H1 (cell line): ENCODE measurements at regions not wholly inside any gene's neighbourhood (a gene's known extent, or its start where the extent isn't known, plus 50 kb on each side); places are given as distances from the start of the nearest gene placed in this dataset.

Source experiments
- CTCF ChIA-PET: fragments of 300-600 bp; sonication (Branson Sonifier 250); formaldehyde crosslinking; loops from one replicate; lab custom pipeline; 2021; ENCODE audit not compliant: partially characterized antibody; lab: Charles Lee
- POLR2A ChIA-PET: fragments of 300-600 bp; sonication (Branson Sonifier 250); formaldehyde crosslinking; loops from one replicate; lab custom pipeline; 2021; ENCODE audit warnings: inconsistent platforms; ENCODE audit not compliant: partially characterized antibody; lab: Charles Lee
- DNase-seq, 2 experiments: peaks; one replicate each; pipeline versions ENCODE4 v3.0.0 to v3.0.0-alpha.2; 2010 to 2022; ENCODE audit warnings: low spot score in 2 of 2, low read depth in 1 of 2, mixed read lengths in 1 of 2
- FAIRE-seq: peaks from 2 replicates; lab custom pipeline; 2011; peaks lifted over from hg19 to GRCh38; lab: Jason Lieb, UNC
- H2AFZ ChIP-seq: 2 replicates; pipeline ENCODE4 v1.8.1; 2012; ENCODE audit warnings: low read length, inconsistent platforms
- H2AK5ac ChIP-seq: 2 replicates; pipeline ENCODE4 v1.6.1; 2013; ENCODE audit warnings: low read depth, low read length
- H2BK120ac ChIP-seq: replicated peaks from 2 replicates; pipeline ENCODE3; 2013; ENCODE audit warnings: low read depth, low read length, inconsistent platforms
- H2BK12ac ChIP-seq: 2 replicates; pipeline ENCODE4 v1.6.1; 2013; ENCODE audit warnings: low read depth, low read length
- H2BK15ac ChIP-seq: 2 replicates; pipeline ENCODE4 v1.6.1; 2013; ENCODE audit warnings: low read length
- H2BK20ac ChIP-seq: 2 replicates; pipeline ENCODE4 v1.6.1; 2013; ENCODE audit warnings: low read length
- H2BK5ac ChIP-seq: 2 replicates; pipeline ENCODE4 v1.6.1; 2013; ENCODE audit warnings: low read depth, low read length
- H3K14ac ChIP-seq: 2 replicates; pipeline ENCODE4 v1.6.1; 2013; ENCODE audit warnings: inconsistent platforms; ENCODE audit not compliant: insufficient read length
- H3K18ac ChIP-seq: 2 replicates; pipeline ENCODE4 v1.6.1; 2013; ENCODE audit warnings: low read length; ENCODE audit errors: extremely low read depth
- H3K23ac ChIP-seq: 2 replicates; pipeline ENCODE4 v1.6.1; 2013; ENCODE audit warnings: inconsistent platforms; ENCODE audit not compliant: insufficient read length
- H3K23me2 ChIP-seq: 2 replicates; pipeline ENCODE4 v1.6.1; 2013; ENCODE audit warnings: low read depth, low read length
- H3K27ac ChIP-seq: 2 replicates; pipeline ENCODE4 v1.6.1; 2011; ENCODE audit warnings: low read depth, low read length, inconsistent platforms
- H3K27me3 ChIP-seq, 4 experiments: replicated peaks in 1 of 4; 1 replicate in 1 of 4; 2 replicates in 3 of 4; pipeline versions ENCODE4 v1.6.1 to v1.8.1; 2011 to 2013; ENCODE audit warnings: low read length in 3 of 4, mild to moderate bottlenecking in 3 of 4, inconsistent platforms in 2 of 4, mixed read lengths in 2 of 4, moderate library complexity in 1 of 4; ENCODE audit not compliant: control insufficient read depth in 3 of 4, insufficient read depth in 3 of 4; ENCODE audit errors: extremely low read depth in 1 of 4
- H3K36me3 ChIP-seq, 4 experiments: 2 replicates each; pipeline versions ENCODE4 v1.6.1 to v1.8.1; 2011 to 2013; ENCODE audit warnings: mild to moderate bottlenecking in 4 of 4, low read length in 3 of 4, moderate library complexity in 2 of 4, control low read depth in 1 of 4, inconsistent platforms in 1 of 4; ENCODE audit not compliant: insufficient read depth in 4 of 4, control insufficient read depth in 2 of 4
- H3K4ac ChIP-seq: replicated peaks from 2 replicates; pipeline ENCODE3; 2013; ENCODE audit warnings: low read length, low read depth, mixed read lengths, inconsistent platforms; ENCODE audit not compliant: insufficient read length
- H3K4me1 ChIP-seq, 4 experiments: replicated peaks in 1 of 4; 1 replicate in 1 of 4; 2 replicates in 3 of 4; pipeline versions ENCODE4 v1.6.1 to v1.8.1; 2011 to 2013; ENCODE audit warnings: low read length in 3 of 4, inconsistent platforms in 2 of 4, mixed read lengths in 1 of 4; ENCODE audit not compliant: insufficient read depth in 4 of 4, control insufficient read depth in 3 of 4
- H3K4me2 ChIP-seq, 2 experiments: 2 replicates each; pipeline versions ENCODE4 v1.6.1 to v1.8.1; 2011 to 2013; ENCODE audit warnings: low read depth in 2 of 2, low read length in 2 of 2, control low read depth in 1 of 2, inconsistent platforms in 1 of 2, mild to moderate bottlenecking in 1 of 2; ENCODE audit not compliant: insufficient read depth in 1 of 2
- H3K4me3 ChIP-seq, 4 experiments: fragments of 200-600, 300-600 bp in 1 of 4; sonication (generic), shearing (Covaris generic), sonication (Bioruptor Twin) in 1 of 4; 2 replicates each; pipeline versions ENCODE4 v1.5.1 to v1.8.1; 2011 to 2016; ENCODE audit warnings: low read length in 4 of 4, low read depth in 3 of 4, control low read depth in 2 of 4, inconsistent platforms in 2 of 4, mild to moderate bottlenecking in 2 of 4, mixed read lengths in 1 of 4, moderate library complexity in 1 of 4; ENCODE audit not compliant: insufficient read depth in 2 of 4; ENCODE audit errors: extremely low read depth in 1 of 4
- H3K56ac ChIP-seq: replicated peaks from 2 replicates; pipeline ENCODE3; 2013; ENCODE audit warnings: low read depth, mild to moderate bottlenecking, mixed read lengths, low read length, inconsistent platforms; ENCODE audit not compliant: insufficient read length
- H3K79me1 ChIP-seq: 2 replicates; pipeline ENCODE4 v1.6.1; 2013; ENCODE audit warnings: low read depth, low read length, control low read depth
- H3K79me2 ChIP-seq, 2 experiments: 2 replicates each; pipeline versions ENCODE4 v1.6.1 to v1.8.1; 2012 to 2013; ENCODE audit warnings: low read length in 2 of 2, mild to moderate bottlenecking in 2 of 2, inconsistent platforms in 1 of 2; ENCODE audit not compliant: insufficient read depth in 2 of 2, control insufficient read depth in 1 of 2
- H3K9ac ChIP-seq, 4 experiments: replicated peaks in 1 of 4; 1 replicate in 1 of 4; 2 replicates in 3 of 4; pipeline versions ENCODE4 v1.6.1 to v1.8.1; 2011 to 2013; ENCODE audit warnings: low read depth in 3 of 4, low read length in 3 of 4, control low read depth in 2 of 4, mild to moderate bottlenecking in 2 of 4, moderate library complexity in 2 of 4, inconsistent platforms in 1 of 4; ENCODE audit errors: extremely low read depth in 1 of 4
- H3K9me3 ChIP-seq, 2 experiments: 2 replicates each; pipeline versions ENCODE4 v1.6.1 to v1.8.1; 2012 to 2013; ENCODE audit warnings: mild to moderate bottlenecking in 2 of 2, moderate library complexity in 2 of 2, control low read depth in 1 of 2, inconsistent platforms in 1 of 2, low read depth in 1 of 2, low read length in 1 of 2, mixed read lengths in 1 of 2; ENCODE audit not compliant: insufficient read depth in 2 of 2
- H4K20me1 ChIP-seq, 2 experiments: replicated peaks in 1 of 2; 2 replicates each; pipeline versions ENCODE3 to v1.8.1; 2011 to 2013; ENCODE audit warnings: inconsistent platforms in 2 of 2, low read length in 2 of 2, mild to moderate bottlenecking in 1 of 2; ENCODE audit not compliant: insufficient read depth in 2 of 2, control insufficient read depth in 1 of 2
- H4K5ac ChIP-seq: 2 replicates; pipeline ENCODE4 v1.6.1; 2013; ENCODE audit warnings: low read length, low read depth, mixed read lengths, inconsistent platforms; ENCODE audit not compliant: insufficient read length
- H4K8ac ChIP-seq: 2 replicates; pipeline ENCODE4 v1.8.0; 2013; ENCODE audit warnings: mild to moderate bottlenecking, moderate library complexity, low read length, inconsistent platforms; ENCODE audit not compliant: insufficient read depth; ENCODE audit errors: extremely low read depth
- H4K91ac ChIP-seq: replicated peaks from 2 replicates; pipeline ENCODE3; 2013; ENCODE audit warnings: low read length, mixed read lengths, inconsistent platforms; ENCODE audit not compliant: insufficient read length
- ATF2 ChIP-seq: IDR thresholded peaks from 2 replicates; pipeline ENCODE4 v1.6.1; 2012; ENCODE audit warnings: low read length, inconsistent platforms
- ATF3 ChIP-seq: IDR thresholded peaks from 2 replicates; pipeline ENCODE4 v1.6.1; 2011; ENCODE audit warnings: low read depth, mild to moderate bottlenecking, low read length; ENCODE audit not compliant: insufficient read depth
- BCL11A ChIP-seq, 2 experiments: IDR thresholded peaks; one replicate each; pipeline ENCODE4 v1.6.1; 2011; ENCODE audit warnings: low read depth in 2 of 2, low read length in 2 of 2, mild to moderate bottlenecking in 2 of 2
- CEBPB ChIP-seq: IDR thresholded peaks from 2 replicates; pipeline ENCODE4 v1.6.1; 2012; ENCODE audit warnings: low read depth, low read length
- GABPA ChIP-seq: IDR thresholded peaks from 2 replicates; pipeline ENCODE4 v1.6.1; 2011; ENCODE audit warnings: mild to moderate bottlenecking, low read length, moderate library complexity, borderline replicate concordance; ENCODE audit not compliant: insufficient read depth
- RBBP5 ChIP-seq: IDR thresholded peaks from 2 replicates; pipeline ENCODE4 v1.7.1; 2012; ENCODE audit warnings: low read depth, mild to moderate bottlenecking, inconsistent platforms, low read length, moderate library complexity, borderline replicate concordance
- RFX5 ChIP-seq: IDR thresholded peaks from 2 replicates; pipeline ENCODE4 v1.6.1; 2011; ENCODE audit warnings: low read depth, low read length, improper control_type of control experiment, borderline replicate concordance
- SIRT6 ChIP-seq: IDR thresholded peaks from one replicate; pipeline ENCODE4 v1.7.1; 2012; ENCODE audit warnings: low read length, inconsistent platforms
- SP1 ChIP-seq: IDR thresholded peaks from 2 replicates; pipeline ENCODE4 v1.6.1; 2011; ENCODE audit warnings: low read depth, low read length
- SP2 ChIP-seq: IDR thresholded peaks from 2 replicates; pipeline ENCODE4 v1.6.1; 2012; ENCODE audit warnings: mild to moderate bottlenecking, low read length, inconsistent platforms
- SRF ChIP-seq: IDR thresholded peaks from 2 replicates; pipeline ENCODE4 v1.6.1; 2011; ENCODE audit warnings: mild to moderate bottlenecking, low read depth, low read length, moderate library complexity
- TAF7 ChIP-seq: optimal IDR thresholded peaks from 2 replicates; pipeline ENCODE3; 2011; ENCODE audit warnings: low read depth, mild to moderate bottlenecking, inconsistent platforms, low read length, moderate library complexity, borderline replicate concordance
- YY1 ChIP-seq: IDR thresholded peaks from 2 replicates; pipeline ENCODE4 v1.6.1; 2011; ENCODE audit warnings: low read depth, mild to moderate bottlenecking, low read length
- WGBS, 2 experiments: shearing (Covaris generic) in 1 of 2; methylation state at CpG; one replicate each; pipeline versions ENCODE4 v1.1.6 to v1.1.7; 2013 to 2015; ENCODE audit warnings: low lambda C conversion rate in 2 of 2, mixed read lengths in 2 of 2, inconsistent platforms in 1 of 2, low coverage in 1 of 2, missing lambda C conversion rate in 1 of 2; ENCODE audit not compliant: insufficient replicate concordance in 2 of 2, insufficient coverage in 1 of 2, insufficient read length in 1 of 2; ENCODE audit errors: extremely low coverage in 1 of 2, missing lambda C conversion rate in 1 of 2; 5-methylcytosine and 5-hydroxymethylcytosine counted together

GRCh38 chr22:47495110-47495509 is 732.7 kb downstream of the TBC1D22A start:
- Histone ChIP-seq H3K23ac (no peak overlapping the region), H3K27me3 (no peaks in the 10 kb centered on the region), H3K4me1 (no peaks in the 10 kb centered on the region), H4K20me1 (no peaks in the 10 kb centered on the region), H2BK15ac (no peak overlapping the region), H3K18ac (no peak overlapping the region), H3K36me3 (no peaks in the 10 kb centered on the region), H2BK5ac (no peak overlapping the region), H2BK12ac (no peak overlapping the region), H3K79me2 (no peaks in the 10 kb centered on the region), H2AFZ (no peak overlapping the region), H2BK20ac (no peak overlapping the region), H3K4ac (no peak overlapping the region), H4K91ac (no peak overlapping the region), H3K27ac (no peak overlapping the region), H3K4me2 (no peak overlapping the region), H3K9me3 (peaks cover 82 to 90% of the 10 kb centered on the region in 2 experiments), H3K9ac (no peak overlapping the region), H2BK120ac (no peak overlapping the region), H3K4me3 (no peak overlapping the region), H3K14ac (no peak overlapping the region), H3K79me1 (no peaks in the 10 kb centered on the region), H4K8ac (no peak overlapping the region), H2AK5ac (no peak overlapping the region), H4K5ac (no peak overlapping the region), H3K23me2 (no peaks in the 10 kb centered on the region), H3K56ac (no peak overlapping the region)
- WGBS, 2 experiments, result 27% methylated on average over 1 of the region's 1 CpG; no CpG with 5 or more reads in 1 of the 2 experiments
- FAIRE-seq, result no peak
- no peak for DNase-seq
- TF ChIP-seq RFX5 (no peak), BCL11A (IDR thresholded peaks at IDR 0.05; ENCODE audit: low read depth in 2 of 2, low read length in 2 of 2) (no peak), SIRT6 (no peak), YY1 (no peak), GABPA (no peak), SP2 (no peak), CEBPB (no peak), TAF7 (no peak), SRF (no peak), SP1 (no peak), ATF3 (no peak), ATF2 (no peak), RBBP5 (no peak)
- CTCF ChIA-PET, result no interaction called here
- POLR2A ChIA-PET, result no interaction called here
